Endodermal cell (in vitro differentiated cells): ENCODE measurements at regions not wholly inside any gene's neighbourhood (a gene's known extent, or its start where the extent isn't known, plus 50 kb on each side); places are given as distances from the start of the nearest gene placed in this dataset.
"Not testable (repeated sequence)": the region's sequence is repeated elsewhere in the genome, so short reads cannot be mapped to it uniquely, and the experiment has no call there.

ENCODE experiments used
- DNase-seq: peaks from one replicate; pipeline ENCODE4 v3.0.0-alpha.2; 2017
- H3K27ac ChIP-seq: 2 replicates; pipeline ENCODE4 v1.5.1; 2013; ENCODE audit warnings: mild to moderate bottlenecking, low read depth, low read length, moderate library complexity
- H3K27me3 ChIP-seq: 2 replicates; pipeline ENCODE4 v1.6.1; 2013; ENCODE audit warnings: mild to moderate bottlenecking, low read length, moderate library complexity; ENCODE audit not compliant: insufficient read depth, control insufficient read depth, poor library complexity, severe bottlenecking
- H3K36me3 ChIP-seq: 2 replicates; pipeline ENCODE4 v1.7.0; 2013; ENCODE audit warnings: mild to moderate bottlenecking, low read length, moderate library complexity; ENCODE audit not compliant: control insufficient read depth, insufficient read depth
- H3K4me1 ChIP-seq: one replicate; pipeline ENCODE4 v1.7.0; 2013; ENCODE audit warnings: low read length; ENCODE audit not compliant: control insufficient read depth, insufficient read depth
- H3K4me3 ChIP-seq: 2 replicates; pipeline ENCODE4 v1.5.1; 2013; ENCODE audit warnings: mild to moderate bottlenecking, low read length, moderate library complexity
- H3K9ac ChIP-seq: 2 replicates; pipeline ENCODE4 v1.6.1; 2013; ENCODE audit warnings: mild to moderate bottlenecking, low read length, moderate library complexity; ENCODE audit not compliant: poor library complexity, severe bottlenecking; ENCODE audit errors: extremely low read depth
- H3K9me3 ChIP-seq: 2 replicates; pipeline ENCODE4 v1.6.1; 2013; ENCODE audit warnings: mild to moderate bottlenecking, low read length, moderate library complexity; ENCODE audit not compliant: control insufficient read depth
- H3K27ac Mint-ChIP-seq: 2 replicates; pipeline ENCODE4 v1.8.0; 2020; ENCODE audit warnings: mixed read lengths
- H3K27me3 Mint-ChIP-seq: 2 replicates; pipeline ENCODE4 v1.8.0; 2021; ENCODE audit warnings: mild to moderate bottlenecking, mixed read lengths; ENCODE audit not compliant: insufficient read depth
- H3K36me3 Mint-ChIP-seq: 2 replicates; pipeline ENCODE4 v1.8.0; 2020; ENCODE audit warnings: low read depth, mixed read lengths
- H3K4me1 Mint-ChIP-seq: 2 replicates; pipeline ENCODE4 v1.8.0; 2020; ENCODE audit warnings: mixed read lengths
- H3K4me3 Mint-ChIP-seq: 2 replicates; pipeline ENCODE4 v1.8.0; 2020; ENCODE audit warnings: mild to moderate bottlenecking, moderate library complexity, mixed read lengths
- H3K9me3 Mint-ChIP-seq: 2 replicates; pipeline ENCODE4 v1.8.0; 2020; ENCODE audit warnings: mild to moderate bottlenecking, mixed read lengths
- WGBS, 2 experiments: methylation state at CpG; one replicate each; pipeline versions ENCODE4 v1.1.5 to v1.1.7; 2013; ENCODE audit warnings: missing lambda C conversion rate in 2 of 2, mixed read lengths in 1 of 2; ENCODE audit not compliant: insufficient coverage in 1 of 2, insufficient read length in 1 of 2; 5-methylcytosine and 5-hydroxymethylcytosine counted together
- TF ChIP-seq, protein P1 (sequence below): fragments of 200-600 bp; sonication (generic); conservative IDR thresholded peaks from 2 replicates; pipeline ENCODE4 v1.5.0; 2021; ENCODE audit warnings: antibody characterized with exemption, mild to moderate bottlenecking

DNA sequence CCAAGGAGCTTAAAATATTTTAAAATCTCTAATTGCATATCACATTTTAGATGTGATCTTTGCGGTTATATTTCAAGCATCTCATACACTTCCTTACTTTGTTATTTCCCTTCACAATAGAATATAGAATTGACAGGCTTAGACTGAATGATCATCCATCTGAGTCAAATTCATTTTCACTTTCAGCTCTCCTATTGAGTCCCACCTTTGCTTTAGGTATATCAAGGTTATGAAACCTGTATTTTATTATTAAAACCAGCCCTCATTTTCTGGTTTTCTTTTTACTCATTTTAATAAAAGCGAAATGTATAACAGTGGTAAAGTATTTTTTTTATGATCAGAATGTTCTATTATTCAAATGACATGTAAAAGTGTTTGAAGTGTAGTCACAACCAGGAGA, 162.9 kb upstream of the KYNU start:
- no peaks in the 10 kb centered on the region for H3K36me3 ChIP-seq
- H3K9me3 ChIP-seq: no peaks in the 10 kb centered on the region
- Mint-ChIP-seq H3K36me3 (no peaks in the 10 kb centered on the region), H3K9me3 (no peaks in the 10 kb centered on the region), H3K27me3 (no peaks in the 10 kb centered on the region), H3K27ac (no peak overlapping the region), H3K4me1 (peaks cover 11% of the 10 kb centered on the region), H3K4me3 (no peak overlapping the region)
- H3K27me3 ChIP-seq: no peaks in the 10 kb centered on the region
- DNase-seq: no peak
- no peak overlapping the region for H3K4me3 ChIP-seq
- TF ChIP-seq, protein P1, sequence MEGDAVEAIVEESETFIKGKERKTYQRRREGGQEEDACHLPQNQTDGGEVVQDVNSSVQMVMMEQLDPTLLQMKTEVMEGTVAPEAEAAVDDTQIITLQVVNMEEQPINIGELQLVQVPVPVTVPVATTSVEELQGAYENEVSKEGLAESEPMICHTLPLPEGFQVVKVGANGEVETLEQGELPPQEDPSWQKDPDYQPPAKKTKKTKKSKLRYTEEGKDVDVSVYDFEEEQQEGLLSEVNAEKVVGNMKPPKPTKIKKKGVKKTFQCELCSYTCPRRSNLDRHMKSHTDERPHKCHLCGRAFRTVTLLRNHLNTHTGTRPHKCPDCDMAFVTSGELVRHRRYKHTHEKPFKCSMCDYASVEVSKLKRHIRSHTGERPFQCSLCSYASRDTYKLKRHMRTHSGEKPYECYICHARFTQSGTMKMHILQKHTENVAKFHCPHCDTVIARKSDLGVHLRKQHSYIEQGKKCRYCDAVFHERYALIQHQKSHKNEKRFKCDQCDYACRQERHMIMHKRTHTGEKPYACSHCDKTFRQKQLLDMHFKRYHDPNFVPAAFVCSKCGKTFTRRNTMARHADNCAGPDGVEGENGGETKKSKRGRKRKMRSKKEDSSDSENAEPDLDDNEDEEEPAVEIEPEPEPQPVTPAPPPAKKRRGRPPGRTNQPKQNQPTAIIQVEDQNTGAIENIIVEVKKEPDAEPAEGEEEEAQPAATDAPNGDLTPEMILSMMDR: no peak
- H3K9ac ChIP-seq: no peak overlapping the region
- no peaks in the 10 kb centered on the region for H3K4me1 ChIP-seq
- H3K27ac ChIP-seq: no peak overlapping the region
- WGBS, 2 experiments: 92% methylated on average over 1 of the region's 2 CpGs; no CpG with 5 or more reads in 1 of the 2 experiments

DNA sequence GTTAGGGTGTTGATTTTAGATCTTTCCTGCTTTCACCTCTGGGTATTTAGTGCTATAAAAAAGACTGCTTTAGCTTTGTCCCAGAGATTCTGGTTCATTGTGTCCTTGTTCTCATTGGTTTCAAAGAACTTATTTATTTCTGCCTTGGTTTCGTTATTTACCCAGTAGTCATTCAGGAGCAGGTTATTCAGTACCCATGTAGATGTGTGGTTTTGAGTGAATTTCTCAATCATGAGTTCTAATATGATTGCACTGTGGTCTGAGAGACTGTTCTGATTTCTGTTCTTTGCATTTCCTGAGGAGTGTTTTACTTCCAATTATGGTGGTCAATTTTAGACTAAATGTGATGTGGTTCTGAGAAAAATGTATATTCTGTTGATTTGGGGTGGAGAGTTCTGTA, 167.1 kb upstream of the KYNU start:
- 88 to 92% methylated on average over 1 of the region's 1 CpG for WGBS, 2 experiments
- Mint-ChIP-seq H3K27ac (no peak overlapping the region), H3K9me3 (no peaks in the 10 kb centered on the region), H3K4me3 (no peak overlapping the region), H3K36me3 (no peaks in the 10 kb centered on the region), H3K4me1 (no peaks in the 10 kb centered on the region), H3K27me3 (no peaks in the 10 kb centered on the region)
- Histone ChIP-seq H3K27ac (no peak overlapping the region), H3K27me3 (no peaks in the 10 kb centered on the region), H3K36me3 (no peaks in the 10 kb centered on the region), H3K9ac (no peak overlapping the region), H3K9me3 (no peaks in the 10 kb centered on the region), H3K4me1 (no peaks in the 10 kb centered on the region), H3K4me3 (no peak overlapping the region)
- TF ChIP-seq, protein P1: no peak
- DNase-seq: no peak

DNA sequence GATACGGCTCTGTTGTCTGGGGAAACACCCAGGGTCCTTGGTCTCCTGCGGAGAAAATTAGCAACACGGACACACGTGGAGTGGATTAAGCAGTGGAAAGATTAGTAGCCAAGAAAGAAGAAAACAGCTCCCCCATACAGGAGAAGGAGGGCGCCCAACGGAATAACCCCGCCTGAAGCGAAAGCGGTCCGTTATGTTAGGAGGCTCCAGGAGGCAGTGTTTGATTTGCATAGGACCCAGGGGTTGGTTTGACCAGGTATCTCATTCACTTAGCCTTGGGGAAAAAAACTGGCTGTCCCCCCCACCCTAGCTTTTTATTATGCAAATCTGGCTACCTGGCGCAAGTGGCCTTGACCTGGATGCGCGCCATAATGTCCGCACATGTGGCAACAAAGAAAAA, 170.1 kb upstream of the KYNU start:
- peak; percentile 39 for DNase-seq
- WGBS, 2 experiments: 93 to 96% methylated on average over 7 to 14 of the region's 14 CpGs

DNA sequence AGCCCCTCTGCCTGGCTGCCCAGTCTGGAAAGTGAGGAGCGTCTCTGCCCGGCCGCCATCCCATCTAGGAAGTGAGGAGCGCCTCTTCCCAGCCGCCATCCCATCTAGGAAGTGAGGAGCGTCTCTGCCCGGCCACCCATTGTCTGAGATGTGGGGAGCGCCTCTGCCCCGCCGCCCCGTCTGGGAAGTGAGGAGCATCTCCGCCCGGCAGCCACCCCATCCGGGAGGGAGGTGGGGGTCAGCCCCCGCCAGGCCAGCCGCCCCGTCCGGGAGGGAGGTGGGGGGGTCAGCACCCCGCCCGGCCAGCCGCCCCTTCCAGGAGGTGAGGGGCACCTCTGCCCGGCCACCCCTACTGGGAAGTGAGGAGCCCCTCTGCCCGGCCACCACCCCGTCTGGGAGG, 175.1 kb upstream of the KYNU start:
- not testable (repeated sequence) for H3K4me3 Mint-ChIP-seq

More for the DNA sequence above, 170.1 kb upstream of the KYNU start:
- no peak overlapping the region for H3K27ac Mint-ChIP-seq
- H3K4me3 Mint-ChIP-seq: no peak overlapping the region
- no peaks in the 10 kb centered on the region for H3K4me1 Mint-ChIP-seq
- H3K27ac ChIP-seq: no peak overlapping the region
- no peak overlapping the region for H3K4me3 ChIP-seq
- no peaks in the 10 kb centered on the region for H3K36me3 Mint-ChIP-seq
- H3K27me3 ChIP-seq: no peaks in the 10 kb centered on the region
- no peaks in the 10 kb centered on the region for H3K4me1 ChIP-seq
- TF ChIP-seq, protein P1: no peak
- H3K27me3 Mint-ChIP-seq: no peaks in the 10 kb centered on the region
- no peaks in the 10 kb centered on the region for H3K36me3 ChIP-seq
- no peak overlapping the region for H3K9ac ChIP-seq
- H3K9me3 ChIP-seq: no peaks in the 10 kb centered on the region
- peaks cover 5% of the 10 kb centered on the region for H3K9me3 Mint-ChIP-seq

DNA sequence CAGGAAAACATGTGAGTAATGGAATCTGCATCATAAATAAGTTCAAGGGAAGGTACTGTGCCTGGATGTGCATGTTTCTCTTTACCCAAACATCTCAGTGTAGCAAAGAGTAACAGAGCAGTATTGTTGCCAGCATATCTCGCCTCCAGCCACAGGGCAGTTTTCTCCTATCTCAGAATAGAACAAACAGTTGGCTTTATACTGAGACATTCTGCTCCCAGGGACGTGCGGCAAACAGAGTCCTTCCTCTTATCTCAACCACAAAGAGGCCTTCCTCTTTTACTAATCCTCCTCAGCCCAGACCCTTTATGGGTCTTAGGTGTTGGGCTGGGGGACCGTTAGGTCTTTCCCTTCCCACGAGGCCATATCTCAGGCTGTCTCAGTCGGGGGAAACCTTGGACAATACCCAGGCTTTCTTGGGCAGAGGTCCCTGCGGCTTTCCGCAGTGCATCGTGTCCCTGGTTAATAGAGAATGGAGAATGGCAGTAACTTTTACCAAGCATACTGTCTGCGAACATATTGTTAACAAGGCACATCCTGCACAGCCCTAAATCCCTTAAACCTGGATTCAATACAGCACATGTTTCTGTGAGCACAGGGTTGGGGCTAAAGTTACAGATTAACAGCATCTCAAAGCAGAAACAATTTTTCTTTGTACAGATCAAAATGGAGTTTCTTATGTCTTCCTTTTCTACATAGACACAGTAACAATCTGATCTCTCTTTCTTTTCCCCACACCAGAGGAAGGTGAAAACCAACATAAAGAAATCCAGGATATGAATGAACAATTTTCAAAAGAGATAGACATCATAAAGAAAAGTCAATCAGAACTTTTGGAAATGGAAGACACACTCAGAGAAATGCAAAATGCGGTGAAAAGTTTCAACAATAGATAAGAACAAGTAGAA, 181.9 kb upstream of the KYNU start:
- H3K9me3 ChIP-seq, H3K4me3 ChIP-seq, H3K27ac ChIP-seq, H3K36me3 Mint-ChIP-seq, H3K9me3 Mint-ChIP-seq, H3K9ac ChIP-seq, H3K27me3 ChIP-seq, H3K36me3 ChIP-seq, H3K27me3 Mint-ChIP-seq, H3K4me3 Mint-ChIP-seq, H3K4me1 ChIP-seq: not testable (repeated sequence)
- WGBS, 2 experiments: 72 to 81% methylated on average over 6 to 11 of the region's 11 CpGs
- Mint-ChIP-seq H3K4me1 (peaks cover 35% of the 10 kb centered on the region), H3K27ac (peak overlapping the region; percentile 52)
- peak; percentile 49 for DNase-seq

More for the DNA sequence above, 175.1 kb upstream of the KYNU start:
- not testable (repeated sequence) for H3K9me3 Mint-ChIP-seq, H3K27me3 Mint-ChIP-seq, H3K4me3 ChIP-seq, H3K27me3 ChIP-seq, H3K4me1 ChIP-seq, H3K36me3 Mint-ChIP-seq, H3K9me3 ChIP-seq, H3K9ac ChIP-seq, DNase-seq, H3K27ac Mint-ChIP-seq, H3K27ac ChIP-seq, H3K4me1 Mint-ChIP-seq, H3K36me3 ChIP-seq
- WGBS, 2 experiments: 97% methylated on average over 16 of the region's 24 CpGs; no CpG with 5 or more reads in 1 of the 2 experiments
